NB4 (cell line): ENCODE measurements at regions not wholly inside any gene's neighbourhood (a gene's known extent, or its start where the extent isn't known, plus 50 kb on each side); places are given as distances from the start of the nearest gene placed in this dataset.

ENCODE experiments used
- DNase-seq: peaks from one replicate; pipeline ENCODE4 v3.0.0; 2010; ENCODE audit warnings: low read depth
- H3K4me3 ChIP-seq: one replicate; pipeline ENCODE4 v1.5.1; 2011; ENCODE audit warnings: mild to moderate bottlenecking, low read depth, low read length, moderate library complexity
- MYC ChIP-seq: IDR thresholded peaks from 2 replicates; pipeline ENCODE4 v1.6.1; 2011; ENCODE audit warnings: low read depth, low read length
- POLR2A ChIP-seq: IDR thresholded peaks from 2 replicates; pipeline ENCODE4 v1.6.1; 2011; ENCODE audit warnings: mild to moderate bottlenecking; ENCODE audit not compliant: insufficient read length; ENCODE audit errors: extremely low read depth
- TF ChIP-seq, protein P1 (sequence below): IDR thresholded peaks from one replicate; pipeline ENCODE4 v1.5.1; 2012; ENCODE audit warnings: low read depth, low read length
- TF ChIP-seq, protein P2 (sequence below): IDR thresholded peaks from 2 replicates; pipeline ENCODE4 v1.6.1; 2011; ENCODE audit warnings: low read depth, low read length

DNA sequence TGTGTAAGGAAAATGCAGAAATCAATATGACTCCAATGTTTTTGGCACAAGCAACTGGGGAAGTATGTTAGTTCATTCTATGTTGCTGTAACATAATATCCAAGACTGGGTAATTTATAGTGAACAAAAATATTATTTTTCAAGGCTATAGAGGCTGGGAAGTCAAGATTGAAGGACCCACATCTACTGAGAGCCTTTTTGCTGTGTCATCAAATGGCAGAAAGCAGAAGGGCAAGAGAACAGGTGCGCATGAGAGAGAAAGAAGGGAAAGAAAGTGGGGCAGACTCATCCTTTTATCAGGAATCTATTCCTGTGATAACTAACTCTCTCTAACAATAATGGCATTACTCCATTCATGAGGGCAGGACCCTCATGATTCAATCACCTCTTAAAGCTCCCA is 237.2 kb downstream of the FAT4 start:
- no peak for DNase-seq
- no peak overlapping the region for H3K4me3 ChIP-seq
- TF ChIP-seq, protein P1, sequence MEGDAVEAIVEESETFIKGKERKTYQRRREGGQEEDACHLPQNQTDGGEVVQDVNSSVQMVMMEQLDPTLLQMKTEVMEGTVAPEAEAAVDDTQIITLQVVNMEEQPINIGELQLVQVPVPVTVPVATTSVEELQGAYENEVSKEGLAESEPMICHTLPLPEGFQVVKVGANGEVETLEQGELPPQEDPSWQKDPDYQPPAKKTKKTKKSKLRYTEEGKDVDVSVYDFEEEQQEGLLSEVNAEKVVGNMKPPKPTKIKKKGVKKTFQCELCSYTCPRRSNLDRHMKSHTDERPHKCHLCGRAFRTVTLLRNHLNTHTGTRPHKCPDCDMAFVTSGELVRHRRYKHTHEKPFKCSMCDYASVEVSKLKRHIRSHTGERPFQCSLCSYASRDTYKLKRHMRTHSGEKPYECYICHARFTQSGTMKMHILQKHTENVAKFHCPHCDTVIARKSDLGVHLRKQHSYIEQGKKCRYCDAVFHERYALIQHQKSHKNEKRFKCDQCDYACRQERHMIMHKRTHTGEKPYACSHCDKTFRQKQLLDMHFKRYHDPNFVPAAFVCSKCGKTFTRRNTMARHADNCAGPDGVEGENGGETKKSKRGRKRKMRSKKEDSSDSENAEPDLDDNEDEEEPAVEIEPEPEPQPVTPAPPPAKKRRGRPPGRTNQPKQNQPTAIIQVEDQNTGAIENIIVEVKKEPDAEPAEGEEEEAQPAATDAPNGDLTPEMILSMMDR: no peak

DNA sequence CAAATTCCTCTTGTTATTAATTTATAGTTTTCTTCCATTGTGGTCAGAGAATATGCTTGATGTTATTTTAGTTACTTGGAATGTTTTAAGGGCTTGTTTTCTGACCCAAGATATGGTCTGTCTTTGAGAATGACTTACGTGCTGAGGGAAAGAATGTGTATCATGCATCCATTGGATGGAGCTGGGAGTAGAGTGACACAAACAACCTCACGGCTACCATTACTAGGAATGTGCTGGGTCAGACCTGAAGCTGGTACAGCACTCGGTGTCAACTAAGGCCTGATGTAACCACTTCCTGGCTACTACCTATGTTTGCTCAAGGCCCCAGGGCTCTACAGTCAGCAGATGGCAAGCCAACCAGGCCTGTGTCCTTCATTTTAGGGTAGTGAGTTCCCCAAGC is 257.8 kb downstream of the FAT4 start:
- TF ChIP-seq, protein P2, sequence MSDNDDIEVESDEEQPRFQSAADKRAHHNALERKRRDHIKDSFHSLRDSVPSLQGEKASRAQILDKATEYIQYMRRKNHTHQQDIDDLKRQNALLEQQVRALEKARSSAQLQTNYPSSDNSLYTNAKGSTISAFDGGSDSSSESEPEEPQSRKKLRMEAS: no peak
- TF ChIP-seq, protein P1: no peak
- TF ChIP-seq MYC (no peak), POLR2A (no peak)

DNA sequence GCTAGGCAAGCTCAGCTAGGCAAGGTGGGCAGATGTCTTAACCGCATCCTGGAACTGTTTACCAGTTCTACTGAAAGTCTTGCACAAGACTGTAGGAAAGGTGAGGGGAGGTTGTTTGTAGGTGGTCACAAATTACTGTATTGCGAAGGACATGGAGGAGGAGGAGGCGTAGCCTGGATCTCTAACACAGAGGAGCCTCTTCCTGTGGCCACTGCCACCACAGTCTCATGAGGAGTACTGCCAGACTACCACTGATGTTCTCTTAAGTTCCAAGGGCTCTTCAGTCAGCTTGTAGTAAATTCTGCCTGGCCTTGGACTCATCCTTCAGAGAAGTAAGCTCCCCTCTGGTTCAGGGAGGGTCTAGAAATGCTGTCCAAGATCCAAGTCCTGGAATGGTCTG is 258.6 kb downstream of the FAT4 start:
- TF ChIP-seq, protein P2: no peak
- no peak for TF ChIP-seq POLR2A
- no peak for TF ChIP-seq MYC
- TF ChIP-seq, protein P1: no peak
- DNase-seq: no peak
- H3K4me3 ChIP-seq: no peak overlapping the region

More for the DNA sequence above, 257.8 kb downstream of the FAT4 start:
- no peak overlapping the region for H3K4me3 ChIP-seq
- no peak for DNase-seq

DNA sequence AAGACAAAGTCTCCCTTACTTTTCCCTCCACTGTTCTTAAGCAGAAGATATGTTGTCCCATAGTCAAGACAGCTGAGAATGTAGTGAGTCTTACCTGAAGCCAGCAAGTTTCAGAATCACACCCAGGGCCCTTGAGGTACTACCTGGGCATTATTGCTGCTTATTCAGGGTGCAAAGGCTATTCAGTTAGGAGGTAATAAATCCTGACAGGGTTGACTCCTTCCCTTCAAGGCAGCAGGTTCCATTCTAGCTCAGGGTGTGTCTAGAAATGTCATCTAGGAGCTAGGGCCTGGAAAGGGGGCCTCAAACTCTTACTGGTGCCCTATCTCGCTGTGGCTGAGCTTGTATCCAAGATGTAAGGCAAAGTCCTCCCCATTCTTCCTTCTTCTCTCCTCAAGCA is 259.0 kb downstream of the FAT4 start:
- H3K4me3 ChIP-seq: no peak overlapping the region
- DNase-seq: no peak
- TF ChIP-seq POLR2A (no peak), MYC (no peak)
- TF ChIP-seq, protein P2: no peak
- TF ChIP-seq, protein P1: no peak

DNA sequence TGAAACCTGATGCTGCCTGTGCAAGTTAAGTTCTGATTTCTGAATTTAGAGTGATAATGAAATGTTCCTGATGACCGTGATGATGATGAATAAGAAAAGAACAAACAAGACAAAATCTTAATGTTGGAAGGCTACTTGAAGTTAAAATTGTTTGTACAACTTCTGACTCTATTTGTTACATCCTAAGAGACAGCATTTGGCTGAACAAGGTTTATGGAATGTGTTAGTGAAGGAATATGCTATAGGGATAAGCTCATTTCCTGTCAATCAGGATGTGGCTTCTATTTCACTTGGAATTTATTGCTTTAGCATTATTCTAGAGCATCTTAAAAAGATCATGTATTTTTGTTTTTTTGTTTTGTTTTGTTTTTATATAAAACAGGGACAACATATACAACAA is 267.5 kb downstream of the FAT4 start:
- no peak for DNase-seq
- TF ChIP-seq, protein P2: no peak
- TF ChIP-seq POLR2A (no peak), MYC (no peak)
- TF ChIP-seq, protein P1: no peak

DNA sequence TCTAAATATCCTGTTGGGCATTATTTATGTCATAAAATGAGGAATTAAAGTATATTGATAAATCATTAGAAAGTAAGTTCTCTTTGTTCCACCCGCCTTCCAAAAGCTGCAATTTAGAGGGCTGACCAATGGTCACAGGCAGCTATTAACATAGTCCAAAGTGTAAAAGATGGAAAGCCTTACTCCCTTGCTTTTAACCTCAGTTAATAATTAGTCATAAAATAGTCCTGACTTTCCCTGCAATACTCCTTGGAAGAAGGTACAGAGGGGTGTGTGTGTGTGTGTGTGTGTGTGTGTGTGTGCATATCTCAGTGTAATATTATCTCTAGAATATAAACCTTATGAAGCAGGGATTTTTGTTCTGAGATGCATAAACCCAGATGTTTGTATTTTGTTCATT is 275.4 kb downstream of the FAT4 start:
- DNase-seq: no peak
- H3K4me3 ChIP-seq: no peak overlapping the region
- TF ChIP-seq, protein P2: no peak
- no peak for TF ChIP-seq MYC
- no peak for TF ChIP-seq POLR2A
- TF ChIP-seq, protein P1: no peak

More for the DNA sequence above, 267.5 kb downstream of the FAT4 start:
- no peak overlapping the region for H3K4me3 ChIP-seq
